HepG2 (cell line): ENCODE measurements at regions not wholly inside any gene's neighbourhood (a gene's known extent, or its start where the extent isn't known, plus 50 kb on each side); places are given as distances from the start of the nearest gene placed in this dataset.

Source experiments
- ATAC-seq: fragments of 200-7000 bp; cut with Tn5 transposase; 3 replicates; pipeline ENCODE4 v1.9.1; 2020; ENCODE audit warnings: mild to moderate bottlenecking, moderate library complexity
- BruUV-seq: library from RNA; stranded (reverse); fragments of 400-500 nt; replicated peaks from 2 replicates; lab custom pipeline; 2021; lab: Mats Ljungman, UMichigan
- CTCF ChIA-PET: fragments of 300-600 bp; formaldehyde crosslinking; extraction: SDS; loops from one replicate; lab custom pipeline; 2021; ENCODE audit warnings: low total read pairs, inconsistent platforms, low intra/inter-chr PET ratio; lab: Yijun Ruan, JAX
- POLR2A ChIA-PET: fragments of 350-600 bp; sonication (Branson Sonifier 250); formaldehyde crosslinking; loops from one replicate; lab custom pipeline; 2020; ENCODE audit warnings: antibody characterized with exemption, inconsistent platforms; lab: Yijun Ruan, JAX
- DNase-seq: peaks from one replicate; pipeline ENCODE4 v3.0.0-alpha.2; 2015; ENCODE audit warnings: low spot score
- FAIRE-seq: peaks from 3 replicates; lab custom pipeline; 2011; peaks lifted over from hg19 to GRCh38; lab: Jason Lieb, UNC
- H2AFZ ChIP-seq: one replicate; pipeline ENCODE4 v1.6.1; 2011; ENCODE audit warnings: low read length, inconsistent platforms
- H3K27ac ChIP-seq: fragments of 300-600 bp; 3 replicates; pipeline ENCODE4 v1.8.0; 2011; ENCODE audit warnings: mixed run types, mild to moderate bottlenecking, mixed read lengths, low read length, inconsistent platforms; ENCODE audit not compliant: insufficient read depth; ENCODE audit errors: extremely low read length
- H3K27me3 ChIP-seq, 2 experiments: fragments of 200-600 bp in 1 of 2; 2 replicates in 1 of 2; 3 replicates in 1 of 2; pipeline versions ENCODE4 v1.6.0 to v1.8.0; 2011; ENCODE audit warnings: low read length in 2 of 2, mild to moderate bottlenecking in 2 of 2, moderate library complexity in 2 of 2, inconsistent platforms in 1 of 2; ENCODE audit not compliant: insufficient read depth in 2 of 2, control insufficient read depth in 1 of 2
- H3K36me3 ChIP-seq, 2 experiments: fragments of 200-600 bp in 1 of 2; replicated peaks in 1 of 2; 2 replicates in 1 of 2; 3 replicates in 1 of 2; pipeline versions ENCODE4 v1.5.1 to v1.8.0; 2011; ENCODE audit warnings: low read length in 2 of 2, inconsistent platforms in 1 of 2; ENCODE audit not compliant: insufficient read depth in 2 of 2, control insufficient read depth in 1 of 2
- H3K4me1 ChIP-seq: 2 replicates; pipeline ENCODE4 v1.5.1; 2012; ENCODE audit warnings: low read length, inconsistent platforms; ENCODE audit not compliant: insufficient read depth
- H3K4me2 ChIP-seq: 2 replicates; pipeline ENCODE4 v1.6.0; 2011; ENCODE audit warnings: low read depth, low read length, inconsistent platforms
- H3K4me3 ChIP-seq, 3 experiments: fragments of 200-600 bp in 1 of 3; sonication (generic), shearing (Covaris generic) in 1 of 3; replicated peaks in 1 of 3; 2 replicates each; pipeline ENCODE4 v1.5.1; 2011 to 2016; ENCODE audit warnings: low read length in 3 of 3, inconsistent platforms in 2 of 3, low read depth in 2 of 3, mild to moderate bottlenecking in 2 of 3, control low read depth in 1 of 3, mixed read lengths in 1 of 3; ENCODE audit not compliant: insufficient read depth in 1 of 3
- H3K79me2 ChIP-seq: one replicate; pipeline ENCODE4 v1.6.1; 2011; ENCODE audit warnings: low read length, inconsistent platforms; ENCODE audit not compliant: insufficient read depth
- H3K9ac ChIP-seq: 2 replicates; pipeline ENCODE4 v1.6.0; 2011; ENCODE audit warnings: mild to moderate bottlenecking, low read depth, low read length, inconsistent platforms; ENCODE audit not compliant: insufficient read depth
- H3K9me3 ChIP-seq: 2 replicates; pipeline ENCODE4 v1.5.1; 2012; ENCODE audit warnings: mild to moderate bottlenecking, low read length
- H4K20me1 ChIP-seq: 2 replicates; pipeline ENCODE4 v1.6.0; 2011; ENCODE audit warnings: inconsistent platforms, mild to moderate bottlenecking, low read length, moderate library complexity; ENCODE audit not compliant: insufficient read depth
- CBFB ChIP-seq: sonication (generic); formaldehyde crosslinking; IDR thresholded peaks from 2 replicates; pipeline ENCODE4 v1.4.0; 2020; ENCODE audit warnings: missing genetic modification reagents
- HIC2 ChIP-seq: sonication (generic); formaldehyde crosslinking; IDR thresholded peaks from 2 replicates; pipeline ENCODE4 v1.9.0; 2022; ENCODE audit warnings: low read depth, missing genetic modification reagents
- KAT7 ChIP-seq: IDR thresholded peaks from 2 replicates; pipeline ENCODE4 v1.6.1; 2018; ENCODE audit warnings: borderline replicate concordance, missing compliant biosample characterization
- MEIS2 ChIP-seq: sonication (generic); formaldehyde crosslinking; IDR thresholded peaks from 2 replicates; pipeline ENCODE4 v1.9.0; 2021; ENCODE audit warnings: mild to moderate bottlenecking, missing genetic modification reagents
- NBN ChIP-seq: fragments of 450-650 bp; conservative IDR thresholded peaks from 2 replicates; pipeline ENCODE4 v1.6.1; 2017
- NFE2L1 ChIP-seq: sonication (generic); formaldehyde crosslinking; IDR thresholded peaks from 2 replicates; pipeline ENCODE4 v1.4.0; 2020; ENCODE audit warnings: missing genetic modification reagents, mild to moderate bottlenecking, borderline replicate concordance
- NONO ChIP-seq, 2 experiments: fragments of 450-650 bp in 1 of 2; sonication (generic) in 1 of 2; formaldehyde crosslinking in 1 of 2; IDR thresholded peaks in 1 of 2; conservative IDR thresholded peaks in 1 of 2; 2 replicates each; pipeline versions ENCODE4 v1.6.1 to v1.8.0; 2017 to 2022; ENCODE audit warnings: mild to moderate bottlenecking in 1 of 2, missing genetic modification reagents in 1 of 2, moderate library complexity in 1 of 2
- PAX8 ChIP-seq: sonication (generic); formaldehyde crosslinking; IDR thresholded peaks from 2 replicates; pipeline ENCODE4 v1.8.0; 2022; ENCODE audit warnings: mild to moderate bottlenecking, missing genetic modification reagents, borderline replicate concordance
- RAD21 ChIP-seq: fragments of 450-650 bp; formaldehyde crosslinking; IDR thresholded peaks from 2 replicates; pipeline ENCODE4 v1.5.0; 2020; ENCODE audit warnings: mild to moderate bottlenecking
- REL ChIP-seq: sonication (generic); formaldehyde crosslinking; conservative IDR thresholded peaks from 2 replicates; pipeline ENCODE4 v1.8.0; 2022; ENCODE audit warnings: mild to moderate bottlenecking, missing genetic modification reagents, moderate library complexity
- SMYD3 ChIP-seq: sonication (generic); formaldehyde crosslinking; IDR thresholded peaks from 2 replicates; pipeline ENCODE4 v1.8.1; 2023; ENCODE audit warnings: mild to moderate bottlenecking, missing genetic modification reagents
- XBP1 ChIP-seq: sonication (generic); formaldehyde crosslinking; IDR thresholded peaks from 2 replicates; pipeline ENCODE4 v1.5.0; 2020; ENCODE audit warnings: missing genetic modification reagents
- ZBTB7B ChIP-seq: sonication (generic); formaldehyde crosslinking; IDR thresholded peaks from 2 replicates; pipeline ENCODE4 v1.4.0; 2020; ENCODE audit warnings: missing genetic modification reagents
- ZFAT ChIP-seq: sonication (generic); formaldehyde crosslinking; conservative IDR thresholded peaks from 2 replicates; pipeline ENCODE4 v1.8.1; 2023; ENCODE audit warnings: missing genetic modification reagents, inconsistent platforms
- ZNF280B ChIP-seq: sonication (generic); formaldehyde crosslinking; IDR thresholded peaks from 2 replicates; pipeline ENCODE4 v1.5.0; 2020; ENCODE audit warnings: missing genetic modification reagents, mild to moderate bottlenecking, borderline replicate concordance
- ZNF572 ChIP-seq: sonication (generic); formaldehyde crosslinking; IDR thresholded peaks from 2 replicates; pipeline ENCODE4 v1.5.1; 2020; ENCODE audit warnings: mild to moderate bottlenecking, missing genetic modification reagents
- ZNF713 ChIP-seq: sonication (generic); formaldehyde crosslinking; IDR thresholded peaks from 2 replicates; pipeline ENCODE4 v1.4.0; 2020; ENCODE audit warnings: mild to moderate bottlenecking, missing genetic modification reagents
- ZNF800 ChIP-seq: sonication (generic); formaldehyde crosslinking; IDR thresholded peaks from 2 replicates; pipeline ENCODE4 v1.4.0; 2020; ENCODE audit warnings: missing genetic modification reagents
- WGBS: methylation state at CpG from one replicate; pipeline ENCODE4 v1.1.6; 2017; ENCODE audit warnings: low lambda C conversion rate; 5-methylcytosine and 5-hydroxymethylcytosine counted together
- in situ Hi-C: cut with HindIII; loops from 2 replicates; pipeline ENCODE4 v1.10.0; 2017; ENCODE audit warnings: low pct_unique_long_range_greater_than_20kb; ENCODE audit not compliant: extremely low pct_ligation_motif_present
- intact Hi-C: fragments of 100-400 bp; cut with micrococcal nuclease; formaldehyde crosslinking; loops from one replicate; pipeline ENCODE4 v1.10.0; 2022; ENCODE audit not compliant: unreplicated experiment

GRCh38 chr3:88657459-88657858 lies 450.0 kb upstream of the EPHA3 start:
- Histone ChIP-seq H3K79me2 (no peaks in the 10 kb centered on the region), H4K20me1 (no peaks in the 10 kb centered on the region), H3K4me3 (no peak overlapping the region), H3K4me1 (no peaks in the 10 kb centered on the region), H3K27ac (no peak overlapping the region), H3K9ac (no peak overlapping the region), H3K36me3 (no peaks in the 10 kb centered on the region), H3K27me3 (no peaks in the 10 kb centered on the region), H3K9me3 (no peaks in the 10 kb centered on the region), H2AFZ (no peak overlapping the region), H3K4me2 (no peak overlapping the region)
- CTCF ChIA-PET, result no interaction called here
- no TSS peak for BruUV-seq
- TF ChIP-seq ZNF280B (CRISPR knock-in tag) (no peak), ZFAT (no peak), NONO (IDR thresholded peaks at IDR 0.05) (no peak), NONO (CRISPR knock-in tag; conservative IDR thresholded peaks at IDR 0.05) (no peak), ZNF572 (CRISPR knock-in tag) (no peak), ZNF800 (CRISPR knock-in tag) (no peak), ZNF713 (CRISPR knock-in tag) (no peak), XBP1 (CRISPR knock-in tag) (no peak), CBFB (CRISPR knock-in tag) (no peak), RAD21 (CRISPR knock-in tag) (no peak), KAT7 (CRISPR knock-in tag) (no peak), MEIS2 (CRISPR knock-in tag) (no peak), ZBTB7B (CRISPR knock-in tag) (no peak), NFE2L1 (CRISPR knock-in tag) (no peak), SMYD3 (no peak), PAX8 (CRISPR knock-in tag) (no peak), HIC2 (CRISPR knock-in tag) (no peak), REL (CRISPR knock-in tag) (no peak), NBN (no peak)
- DNase-seq (no peak), ATAC-seq (no peak), FAIRE-seq (no peak)
- intact Hi-C loops, result no loop called here
- POLR2A ChIA-PET, result no interaction called here
- in situ Hi-C loops, result no loop called here
- 29% methylated on average over 3 of the region's 4 CpGs for WGBS
